ENCODE measurements at regions not wholly inside any gene's neighbourhood (a gene's known extent, or its start where the extent isn't known, plus 50 kb on each side); places are given as distances from the start of the nearest gene placed in this dataset.

DNA sequence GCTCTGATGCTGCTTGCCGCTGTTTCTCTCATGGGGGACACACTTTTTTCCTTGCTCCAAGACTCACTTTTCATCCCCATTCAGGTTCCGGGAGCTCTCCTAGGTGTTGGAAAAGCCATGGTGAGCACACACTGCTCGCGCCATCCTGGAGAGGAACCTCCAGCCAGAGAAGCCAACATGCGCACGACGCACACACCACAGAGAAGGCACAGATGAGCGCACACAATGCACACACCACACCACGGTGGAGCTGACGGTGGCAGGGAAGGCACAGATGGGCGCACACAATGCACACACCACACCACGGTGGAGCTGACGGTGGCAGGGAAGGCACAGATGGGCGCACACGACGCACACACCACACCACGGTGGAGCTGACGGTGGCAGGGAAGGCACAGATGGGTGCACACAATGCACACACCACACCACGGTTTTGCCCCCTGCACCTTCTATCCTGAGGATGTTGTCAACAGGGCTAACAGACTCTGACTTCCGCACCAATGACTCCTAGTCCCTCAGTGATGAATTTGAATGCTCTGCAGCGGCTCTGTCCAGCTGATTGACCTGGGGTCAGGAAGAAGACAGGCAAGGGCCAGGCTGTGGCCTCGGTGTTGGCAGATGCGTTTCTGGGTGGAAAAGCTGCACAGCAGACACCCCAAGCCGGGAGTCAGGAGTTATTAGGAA, 154.7 kb downstream of the ERMARD start:
- TF ChIP-seq POLR2A (IDR thresholded peaks at IDR 0.05), result no peak
- no peak for TF ChIP-seq POLR2AphosphoS5 (IDR thresholded peaks at IDR 0.05)

Data from gastroesophageal sphincter (tissue), 2 donors.